ENCODE measurements at regions not wholly inside any gene's neighbourhood (a gene's known extent, or its start where the extent isn't known, plus 50 kb on each side); places are given as distances from the start of the nearest gene placed in this dataset.
A peak's percentile ranks its signal among the peaks of the same experiment; 100 is the strongest.
"Not testable (repeated sequence)": the region's sequence is repeated elsewhere in the genome, so short reads cannot be mapped to it uniquely, and the experiment has no call there.

GRCh38 chr2:48221846-48222516 lies 92.5 kb upstream of the FOXN2 start:
- no peak for DNase-seq (ENCODE audit: low read depth)

GRCh38 chr2:48227617-48228344 lies 86.7 kb upstream of the FOXN2 start:
- DNase-seq (ENCODE audit: low read depth), result no peak

GRCh38 chr2:48228345-48228684 lies 86.2 kb upstream of the FOXN2 start:
- DNase-seq (ENCODE audit: low read depth), result no peak

- no peak for DNase-seq (ENCODE audit: low read depth)
Observed at GRCh38 chr2:48229063-48229462, 85.4 kb upstream of the FOXN2 start.

GRCh38 chr2:48230834-48231233 lies 83.6 kb upstream of the FOXN2 start:
- DNase-seq (ENCODE audit: low read depth), result no peak

- no peak for DNase-seq (ENCODE audit: low read depth)
Observed at GRCh38 chr2:48232351-48232750, 82.1 kb upstream of the FOXN2 start.

GRCh38 chr2:48233005-48233404 lies 81.5 kb upstream of the FOXN2 start:
- no peak for DNase-seq (ENCODE audit: low read depth)

GRCh38 chr2:48233824-48234223 lies 80.7 kb upstream of the FOXN2 start:
- DNase-seq (ENCODE audit: low read depth), result not testable (repeated sequence)

- peak; percentile 9 for DNase-seq (ENCODE audit: low read depth)
Observed at GRCh38 chr2:48235076-48235475, 79.4 kb upstream of the FOXN2 start.

GRCh38 chr2:48238381-48238780 lies 76.1 kb upstream of the FOXN2 start:
- no peak for DNase-seq (ENCODE audit: low read depth)

GRCh38 chr2:48240912-48241311 lies 73.6 kb upstream of the FOXN2 start:
- no peak for DNase-seq (ENCODE audit: low read depth)

- DNase-seq (ENCODE audit: low read depth), result peak; percentile 28
Observed at GRCh38 chr2:48247206-48247605, 67.3 kb upstream of the FOXN2 start.

GRCh38 chr2:48248251-48248933 lies 66.1 kb upstream of the FOXN2 start:
- peak; percentile 96 for DNase-seq (ENCODE audit: low read depth)

GRCh38 chr2:48249025-48249424 lies 65.5 kb upstream of the FOXN2 start:
- DNase-seq (ENCODE audit: low read depth), result peak; percentile 86

- peak; percentile 51 for DNase-seq (ENCODE audit: low read depth)
Observed at GRCh38 chr2:48249631-48250473, 64.6 kb upstream of the FOXN2 start.

GRCh38 chr2:48250474-48250844 lies 64.0 kb upstream of the FOXN2 start:
- DNase-seq (ENCODE audit: low read depth), result no peak

GRCh38 chr2:48250943-48251342 lies 63.5 kb upstream of the FOXN2 start:
- peak; percentile 8 for DNase-seq (ENCODE audit: low read depth)

GRCh38 chr2:48251437-48252148 lies 62.9 kb upstream of the FOXN2 start:
- no peak for DNase-seq (ENCODE audit: low read depth)

- no peak for DNase-seq (ENCODE audit: low read depth)
Observed at GRCh38 chr2:48253301-48253700, 61.2 kb upstream of the FOXN2 start.

- DNase-seq (ENCODE audit: low read depth), result no peak
Observed at GRCh38 chr2:48254839-48255238, 59.6 kb upstream of the FOXN2 start.

GRCh38 chr2:48257456-48257855 lies 57.0 kb upstream of the FOXN2 start:
- no peak for DNase-seq (ENCODE audit: low read depth)
